ENCODE measurements at regions not wholly inside any gene's neighbourhood (a gene's known extent, or its start where the extent isn't known, plus 50 kb on each side); places are given as distances from the start of the nearest gene placed in this dataset.

GRCh38 chr4:20416800-20417199 lies 165.1 kb downstream of the SLIT2 start:
- no TSS peak for BruUV-seq (replicated peaks)
- no peaks in the 10 kb centered on the region for H3K27me3 ChIP-seq (ENCODE audit: control insufficient read depth, insufficient read depth, low read length)
- no peak for DNase-seq (ENCODE audit: low read depth, low spot score)
- intact Hi-C loops (cut with micrococcal nuclease; ENCODE audit: unreplicated experiment) (no loop called here), in situ Hi-C loops (cut with HindIII; ENCODE audit: low pct_unique_long_range_greater_than_20kb, low sequenced_read_pairs) (no loop called here)
- H3K4me1 ChIP-seq (ENCODE audit: control insufficient read depth, insufficient read depth, low read length) = no peaks in the 10 kb centered on the region
- TF ChIP-seq POLR2AphosphoS5 (IDR thresholded peaks at IDR 0.05; ENCODE audit: low read depth, low read length) = no peak
- TF ChIP-seq TCF7L2 (IDR thresholded peaks at IDR 0.05; ENCODE audit: low read depth, low read length) = no peak
- no peak for TF ChIP-seq CTCF (IDR thresholded peaks at IDR 0.05)
- no peak for TF ChIP-seq REST (IDR thresholded peaks at IDR 0.05; ENCODE audit: insufficient read depth in 1 of 2, low read depth in 2 of 2, low read length in 1 of 2)
- no peak for TF ChIP-seq SIN3A (IDR thresholded peaks at IDR 0.05; ENCODE audit: borderline replicate concordance, insufficient read depth, low read depth, low read length)
- H3K4me3 ChIP-seq (ENCODE audit: low read depth in 2 of 2, low read length in 2 of 2) = no peak overlapping the region
- POLR2A ChIA-PET = no interaction called here
- H3K36me3 ChIP-seq (ENCODE audit: control insufficient read depth, insufficient read depth, low read length) = no peaks in the 10 kb centered on the region
- H3K27ac ChIP-seq (ENCODE audit: low read length) = no peak overlapping the region
- ATAC-seq = no peak
- H3K9me3 ChIP-seq (ENCODE audit: control insufficient read depth, insufficient read depth, low read depth, low read length) = no peaks in the 10 kb centered on the region
- CTCF ChIA-PET = no interaction called here

- no TSS peak for BruUV-seq (replicated peaks)
- peak overlapping the region; percentile 4 to 17; a peak in 1 of 4 replicates for H3K4me3 ChIP-seq (ENCODE audit: low read depth in 2 of 2, low read length in 2 of 2)
- POLR2A ChIA-PET = no interaction called here
Observed at GRCh38 chr4:20418861-20419451, 167.3 kb downstream of the SLIT2 start.

More at GRCh38 chr4:20418861-20419451, 167.3 kb downstream of the SLIT2 start:
- Histone ChIP-seq H3K4me1 (ENCODE audit: control insufficient read depth, insufficient read depth, low read length) (no peaks in the 10 kb centered on the region), H3K27me3 (ENCODE audit: control insufficient read depth, insufficient read depth, low read length) (no peaks in the 10 kb centered on the region), H3K9me3 (ENCODE audit: control insufficient read depth, insufficient read depth, low read depth, low read length) (no peaks in the 10 kb centered on the region), H3K27ac (ENCODE audit: low read length) (no peak overlapping the region), H3K36me3 (ENCODE audit: control insufficient read depth, insufficient read depth, low read length) (no peaks in the 10 kb centered on the region)
- in situ Hi-C loops (cut with HindIII; ENCODE audit: low pct_unique_long_range_greater_than_20kb, low sequenced_read_pairs) = no loop called here
- ATAC-seq (0 out of 2 replicates have a peak, but pooled peaks have one; percentile 60), DNase-seq (ENCODE audit: low read depth, low spot score) (no peak)
- intact Hi-C loops (cut with micrococcal nuclease; ENCODE audit: unreplicated experiment) = no loop called here
- TF ChIP-seq CTCF (IDR thresholded peaks at IDR 0.05) (peak; percentile 48; the same call in 1 of the 2 replicates), SIN3A (IDR thresholded peaks at IDR 0.05; ENCODE audit: borderline replicate concordance, insufficient read depth, low read depth, low read length) (no peak), TCF7L2 (IDR thresholded peaks at IDR 0.05; ENCODE audit: low read depth, low read length) (no peak), POLR2AphosphoS5 (IDR thresholded peaks at IDR 0.05; ENCODE audit: low read depth, low read length) (no peak), REST (IDR thresholded peaks at IDR 0.05; ENCODE audit: insufficient read depth in 1 of 2, low read depth in 2 of 2, low read length in 1 of 2) (no peak)
- CTCF ChIA-PET = no interaction called here
